Osteoblast (primary cell): ENCODE measurements at regions not wholly inside any gene's neighbourhood (a gene's known extent, or its start where the extent isn't known, plus 50 kb on each side); places are given as distances from the start of the nearest gene placed in this dataset. TPM values are rescaled to one million over a fixed set of nuclear protein-coding genes. Genes with fewer than 3 reads are reported as not detected.
"Not testable (repeated sequence)": the region's sequence is repeated elsewhere in the genome, so short reads cannot be mapped to it uniquely, and the experiment has no call there.

ENCODE experiments used
- DNase-seq: peaks from one replicate; pipeline ENCODE4 v3.0.0; 2011; ENCODE audit warnings: low spot score, mixed read lengths; ENCODE audit not compliant: insufficient read length; ENCODE audit errors: missing footprints
- H2AFZ ChIP-seq: 2 replicates; pipeline ENCODE4 v1.6.0; 2011; ENCODE audit warnings: mild to moderate bottlenecking, low read length
- H3K27ac ChIP-seq: 2 replicates; pipeline ENCODE4 v1.5.1; 2011; ENCODE audit warnings: mild to moderate bottlenecking, low read depth, low read length, moderate library complexity
- H3K27me3 ChIP-seq: 2 replicates; pipeline ENCODE4 v1.6.0; 2012; ENCODE audit warnings: mild to moderate bottlenecking, control low read depth, inconsistent platforms, low read length, moderate library complexity; ENCODE audit not compliant: insufficient read depth
- H3K36me3 ChIP-seq: 2 replicates; pipeline ENCODE4 v1.5.1; 2011; ENCODE audit warnings: mild to moderate bottlenecking, low read length, control low read depth, moderate library complexity; ENCODE audit not compliant: insufficient read depth
- H3K4me1 ChIP-seq: 2 replicates; pipeline ENCODE4 v1.5.1; 2011; ENCODE audit warnings: mild to moderate bottlenecking, low read length, control low read depth, moderate library complexity; ENCODE audit not compliant: insufficient read depth
- H3K4me2 ChIP-seq: 2 replicates; pipeline ENCODE4 v1.6.0; 2011; ENCODE audit warnings: mild to moderate bottlenecking, low read length; ENCODE audit not compliant: insufficient read depth
- H3K4me3 ChIP-seq: fragments of 200-600 bp; sonication (generic); 3 replicates; pipeline ENCODE4 v1.5.1; 2012; ENCODE audit warnings: mild to moderate bottlenecking, low read length, inconsistent platforms; ENCODE audit not compliant: insufficient read depth
- H3K79me2 ChIP-seq: 2 replicates; pipeline ENCODE4 v1.6.0; 2012; ENCODE audit warnings: mild to moderate bottlenecking, low read length, control low read depth, inconsistent platforms; ENCODE audit not compliant: insufficient read depth
- H3K9me3 ChIP-seq: 2 replicates; pipeline ENCODE4 v1.5.1; 2011; ENCODE audit warnings: low read depth, low read length, control low read depth
- H4K20me1 ChIP-seq: 2 replicates; pipeline ENCODE4 v1.6.0; 2012; ENCODE audit warnings: mild to moderate bottlenecking, low read length, control low read depth; ENCODE audit not compliant: insufficient read depth
- small RNA-seq: library from RNA; depleted of rRNA; stranded (forward); fragments of <200 nt; gene quantifications from one replicate; pipeline ENCODE3, GENCODE V24; 2012

- not testable (repeated sequence) for H3K4me3 ChIP-seq, H3K4me1 ChIP-seq, DNase-seq, H3K36me3 ChIP-seq, H3K27me3 ChIP-seq, H3K4me2 ChIP-seq, H2AFZ ChIP-seq, H3K27ac ChIP-seq, H3K79me2 ChIP-seq, H3K9me3 ChIP-seq, H4K20me1 ChIP-seq
Observed at GRCh38 chr18:15315301-15315700, 567.3 kb downstream of the ANKRD30B start.

GRCh38 chr18:15318655-15319054 lies 570.7 kb downstream of the ANKRD30B start:
- not testable (repeated sequence) for H3K9me3 ChIP-seq, H3K27me3 ChIP-seq, H3K36me3 ChIP-seq, H3K4me1 ChIP-seq, H2AFZ ChIP-seq, H3K4me3 ChIP-seq, H3K27ac ChIP-seq, H3K4me2 ChIP-seq, H4K20me1 ChIP-seq, H3K79me2 ChIP-seq, DNase-seq

GRCh38 chr18:15329713-15330112 lies 581.7 kb downstream of the ANKRD30B start:
- H3K79me2 ChIP-seq, H3K27me3 ChIP-seq, H3K27ac ChIP-seq: not testable (repeated sequence)

GRCh38 chr18:15330149-15330548 lies 582.2 kb downstream of the ANKRD30B start:
- DNase-seq, H3K4me3 ChIP-seq, H3K36me3 ChIP-seq, H3K27ac ChIP-seq, H4K20me1 ChIP-seq, H3K4me2 ChIP-seq, H3K9me3 ChIP-seq, H3K79me2 ChIP-seq, H2AFZ ChIP-seq, H3K27me3 ChIP-seq, H3K4me1 ChIP-seq: not testable (repeated sequence)

More at GRCh38 chr18:15329713-15330112, 581.7 kb downstream of the ANKRD30B start:
- DNase-seq, H3K4me2 ChIP-seq, H2AFZ ChIP-seq, H4K20me1 ChIP-seq, H3K36me3 ChIP-seq, H3K4me1 ChIP-seq, H3K9me3 ChIP-seq, H3K4me3 ChIP-seq: not testable (repeated sequence)

- not testable (repeated sequence) for H3K4me1 ChIP-seq, H4K20me1 ChIP-seq, H3K4me2 ChIP-seq, H3K27ac ChIP-seq, H3K36me3 ChIP-seq, H2AFZ ChIP-seq, H3K79me2 ChIP-seq, H3K9me3 ChIP-seq, H3K27me3 ChIP-seq, H3K4me3 ChIP-seq
- peak; percentile 34 for DNase-seq
Observed at GRCh38 chr18:15330600-15330999, 582.6 kb downstream of the ANKRD30B start.

GRCh38 chr18:15375671-15376070 lies 627.7 kb downstream of the ANKRD30B start:
- DNase-seq, H4K20me1 ChIP-seq, H3K79me2 ChIP-seq, H3K27me3 ChIP-seq, H2AFZ ChIP-seq, H3K4me3 ChIP-seq, H3K9me3 ChIP-seq, H3K36me3 ChIP-seq, H3K4me1 ChIP-seq, H3K27ac ChIP-seq, H3K4me2 ChIP-seq: not testable (repeated sequence)

GRCh38 chr18:15407874-15408273 lies 659.9 kb downstream of the ANKRD30B start:
- not testable (repeated sequence) for H3K9me3 ChIP-seq, H3K4me3 ChIP-seq, H3K79me2 ChIP-seq, H3K4me2 ChIP-seq, DNase-seq, H3K27me3 ChIP-seq, H3K4me1 ChIP-seq, H3K36me3 ChIP-seq, H3K27ac ChIP-seq, H4K20me1 ChIP-seq
- peak overlapping the region; percentile 29 for H2AFZ ChIP-seq

Small RNA genes lying in the stretch of these regions (small RNA-seq; reads per million reads assigned to genes)
- gene RNU6-721P: not detected
